ENCODE measurements at regions not wholly inside any gene's neighbourhood (a gene's known extent, or its start where the extent isn't known, plus 50 kb on each side); places are given as distances from the start of the nearest gene placed in this dataset.

DNA sequence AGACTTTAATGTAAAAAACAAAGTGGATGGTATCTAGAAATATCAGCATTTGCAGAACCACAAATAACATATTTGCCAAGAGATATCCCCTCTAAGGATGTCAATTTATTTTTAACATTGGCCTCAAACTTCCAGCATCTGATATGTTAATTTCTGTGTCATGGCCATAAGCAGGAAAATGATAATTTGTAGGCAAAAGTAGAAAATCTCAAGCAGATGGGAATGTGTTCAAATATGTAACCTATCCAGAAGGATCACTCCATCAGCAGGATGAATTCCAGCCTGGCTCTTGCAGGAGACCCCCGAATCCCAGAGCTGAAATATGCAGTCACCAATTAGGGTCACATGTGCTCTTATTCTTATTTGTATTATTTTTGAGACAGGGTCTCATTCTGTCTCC is 55.4 kb upstream of the PRKX start:
- Histone ChIP-seq H3K27me3 (ENCODE audit: control insufficient read depth, insufficient read depth, low read length) (no peaks in the 10 kb centered on the region), H3K4me1 (ENCODE audit: control insufficient read depth in 2 of 3, insufficient read depth in 2 of 3, low read depth in 1 of 3, low read length in 3 of 3) (no peaks in the 10 kb centered on the region), H3K27ac (ENCODE audit: low read depth in 2 of 2, low read length in 2 of 2) (no peak overlapping the region), H3K36me3 (ENCODE audit: control insufficient read depth in 2 of 3, insufficient read depth in 3 of 3, low read length in 3 of 3) (no peaks in the 10 kb centered on the region), H3K9me3 (ENCODE audit: control insufficient read depth in 2 of 3, insufficient read depth in 1 of 3, low read length in 3 of 3) (no peaks in the 10 kb centered on the region), H3K4me3 (ENCODE audit: low read length in 3 of 3) (no peak overlapping the region), H3K9ac (ENCODE audit: low read length in 3 of 3) (no peak overlapping the region)
- intact Hi-C loops (cut with DNase I), result no loop called here
- TF ChIP-seq, protein P1, sequence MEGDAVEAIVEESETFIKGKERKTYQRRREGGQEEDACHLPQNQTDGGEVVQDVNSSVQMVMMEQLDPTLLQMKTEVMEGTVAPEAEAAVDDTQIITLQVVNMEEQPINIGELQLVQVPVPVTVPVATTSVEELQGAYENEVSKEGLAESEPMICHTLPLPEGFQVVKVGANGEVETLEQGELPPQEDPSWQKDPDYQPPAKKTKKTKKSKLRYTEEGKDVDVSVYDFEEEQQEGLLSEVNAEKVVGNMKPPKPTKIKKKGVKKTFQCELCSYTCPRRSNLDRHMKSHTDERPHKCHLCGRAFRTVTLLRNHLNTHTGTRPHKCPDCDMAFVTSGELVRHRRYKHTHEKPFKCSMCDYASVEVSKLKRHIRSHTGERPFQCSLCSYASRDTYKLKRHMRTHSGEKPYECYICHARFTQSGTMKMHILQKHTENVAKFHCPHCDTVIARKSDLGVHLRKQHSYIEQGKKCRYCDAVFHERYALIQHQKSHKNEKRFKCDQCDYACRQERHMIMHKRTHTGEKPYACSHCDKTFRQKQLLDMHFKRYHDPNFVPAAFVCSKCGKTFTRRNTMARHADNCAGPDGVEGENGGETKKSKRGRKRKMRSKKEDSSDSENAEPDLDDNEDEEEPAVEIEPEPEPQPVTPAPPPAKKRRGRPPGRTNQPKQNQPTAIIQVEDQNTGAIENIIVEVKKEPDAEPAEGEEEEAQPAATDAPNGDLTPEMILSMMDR (IDR thresholded peaks at IDR 0.05; ENCODE audit: borderline replicate concordance, extremely low read depth, insufficient read depth), result no peak
- FAIRE-seq, result no peak
- DNase-seq, result no peak
